ENCODE measurements at regions not wholly inside any gene's neighbourhood (a gene's known extent, or its start where the extent isn't known, plus 50 kb on each side); places are given as distances from the start of the nearest gene placed in this dataset.

DNA sequence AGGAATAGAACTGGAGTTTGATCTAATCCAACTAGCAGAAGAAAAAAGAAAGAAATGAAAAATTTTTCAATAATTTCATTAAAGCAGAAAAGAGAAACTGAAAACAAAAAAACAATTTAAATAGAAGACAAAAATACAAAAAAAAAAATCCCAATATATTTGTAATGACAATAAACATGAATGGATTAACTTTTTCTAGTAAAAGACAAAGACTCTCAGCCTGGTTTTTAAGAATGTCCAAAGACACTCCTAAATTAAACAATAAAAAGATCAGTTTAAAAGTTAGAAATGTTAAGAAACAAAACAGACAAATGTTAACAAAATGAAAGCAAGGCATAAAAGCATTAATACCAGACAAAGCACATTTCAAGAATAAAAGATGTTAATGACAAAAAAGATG lies 50.3 kb upstream of the ME3 start:
- TF ChIP-seq, protein P1, sequence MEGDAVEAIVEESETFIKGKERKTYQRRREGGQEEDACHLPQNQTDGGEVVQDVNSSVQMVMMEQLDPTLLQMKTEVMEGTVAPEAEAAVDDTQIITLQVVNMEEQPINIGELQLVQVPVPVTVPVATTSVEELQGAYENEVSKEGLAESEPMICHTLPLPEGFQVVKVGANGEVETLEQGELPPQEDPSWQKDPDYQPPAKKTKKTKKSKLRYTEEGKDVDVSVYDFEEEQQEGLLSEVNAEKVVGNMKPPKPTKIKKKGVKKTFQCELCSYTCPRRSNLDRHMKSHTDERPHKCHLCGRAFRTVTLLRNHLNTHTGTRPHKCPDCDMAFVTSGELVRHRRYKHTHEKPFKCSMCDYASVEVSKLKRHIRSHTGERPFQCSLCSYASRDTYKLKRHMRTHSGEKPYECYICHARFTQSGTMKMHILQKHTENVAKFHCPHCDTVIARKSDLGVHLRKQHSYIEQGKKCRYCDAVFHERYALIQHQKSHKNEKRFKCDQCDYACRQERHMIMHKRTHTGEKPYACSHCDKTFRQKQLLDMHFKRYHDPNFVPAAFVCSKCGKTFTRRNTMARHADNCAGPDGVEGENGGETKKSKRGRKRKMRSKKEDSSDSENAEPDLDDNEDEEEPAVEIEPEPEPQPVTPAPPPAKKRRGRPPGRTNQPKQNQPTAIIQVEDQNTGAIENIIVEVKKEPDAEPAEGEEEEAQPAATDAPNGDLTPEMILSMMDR (IDR thresholded peaks at IDR 0.05), result no peak
- TF ChIP-seq POLR2A (IDR thresholded peaks at IDR 0.05), result no peak
